ENCODE measurements at regions not wholly inside any gene's neighbourhood (a gene's known extent, or its start where the extent isn't known, plus 50 kb on each side); places are given as distances from the start of the nearest gene placed in this dataset.

GRCh38 chr20:24102749-24103333, 114.3 kb upstream of the GGTLC1 start:
- TF ChIP-seq CTCF (IDR thresholded peaks at IDR 0.05) (no peak), POLR2A (IDR thresholded peaks at IDR 0.05) (no peak)

All from Peyer's patch (tissue), 4 donors.